Endothelial cell of umbilical vein (primary cell): ENCODE measurements at regions not wholly inside any gene's neighbourhood (a gene's known extent, or its start where the extent isn't known, plus 50 kb on each side); places are given as distances from the start of the nearest gene placed in this dataset.
"Not testable (repeated sequence)": the region's sequence is repeated elsewhere in the genome, so short reads cannot be mapped to it uniquely, and the experiment has no call there.

Experiments
- BruUV-seq: library from RNA; stranded (reverse); fragments of 400-500 nt; replicated peaks from 2 replicates; lab custom pipeline; 2021; lab: Mats Ljungman, UMichigan
- CTCF ChIA-PET: fragments of 300-600, 350-600 bp; sonication (Branson Sonifier 250); formaldehyde crosslinking; loops from one replicate; lab custom pipeline; 2021; ENCODE audit warnings: antibody characterized with exemption, inconsistent platforms; lab: Charles Lee
- POLR2A ChIA-PET: fragments of 300-600, 350-600 bp; sonication (Branson Sonifier 250); formaldehyde crosslinking; loops from one replicate; lab custom pipeline; 2021; ENCODE audit warnings: antibody characterized with exemption, inconsistent platforms; lab: Charles Lee
- DNase-seq: peaks from one replicate; pipeline ENCODE4 v3.0.0-alpha.2; 2011; ENCODE audit warnings: low read depth, low spot score
- FAIRE-seq: peaks from 2 replicates; lab custom pipeline; 2011; peaks lifted over from hg19 to GRCh38; lab: Jason Lieb, UNC
- H2AFZ ChIP-seq: 2 replicates; pipeline ENCODE4 v1.6.0; 2012; ENCODE audit warnings: low read depth, low read length, control low read depth, inconsistent platforms
- H3K27ac ChIP-seq: 2 replicates; pipeline ENCODE4 v1.5.1; 2011; ENCODE audit warnings: low read depth, mild to moderate bottlenecking, control low read depth, low read length, moderate library complexity; ENCODE audit not compliant: insufficient read depth
- H3K27me3 ChIP-seq, 2 experiments: 2 replicates each; pipeline versions ENCODE4 v1.6.0 to v1.6.1; 2011; ENCODE audit warnings: low read length in 2 of 2, mixed read lengths in 1 of 2; ENCODE audit not compliant: control insufficient read depth in 2 of 2, insufficient read depth in 2 of 2
- H3K36me3 ChIP-seq, 2 experiments: 2 replicates in 1 of 2; 3 replicates in 1 of 2; pipeline ENCODE4 v1.5.1; 2011; ENCODE audit warnings: low read length in 2 of 2, mild to moderate bottlenecking in 1 of 2, moderate library complexity in 1 of 2; ENCODE audit not compliant: control insufficient read depth in 2 of 2, insufficient read depth in 2 of 2; ENCODE audit errors: extremely low read depth in 1 of 2
- H3K4me1 ChIP-seq: 3 replicates; pipeline ENCODE4 v1.5.1; 2011; ENCODE audit warnings: mild to moderate bottlenecking, low read length; ENCODE audit not compliant: control insufficient read depth, insufficient read depth; ENCODE audit errors: extremely low read depth
- H3K4me2 ChIP-seq: 2 replicates; pipeline ENCODE4 v1.6.1; 2011; ENCODE audit warnings: low read length, control low read depth, mixed read lengths; ENCODE audit not compliant: insufficient read depth
- H3K4me3 ChIP-seq, 3 experiments: fragments of 200-600 bp in 1 of 3; sonication (generic), shearing (Covaris generic) in 1 of 3; replicated peaks in 1 of 3; 2 replicates each; pipeline ENCODE4 v1.5.1; 2011 to 2016; ENCODE audit warnings: control low read depth in 3 of 3, low read length in 3 of 3, mild to moderate bottlenecking in 2 of 3, inconsistent platforms in 1 of 3, low read depth in 1 of 3, moderate library complexity in 1 of 3; ENCODE audit not compliant: insufficient read depth in 1 of 3
- H3K79me2 ChIP-seq: 2 replicates; pipeline ENCODE4 v1.6.0; 2012; ENCODE audit warnings: low read length, inconsistent platforms; ENCODE audit not compliant: control insufficient read depth, insufficient read depth
- H3K9ac ChIP-seq: replicated peaks from 2 replicates; pipeline ENCODE3; 2011; ENCODE audit warnings: low read length, control low read depth; ENCODE audit not compliant: insufficient read depth; ENCODE audit errors: extremely low read depth
- H3K9me1 ChIP-seq: replicated peaks from 3 replicates; pipeline ENCODE4 v1.6.0; 2011; ENCODE audit warnings: mild to moderate bottlenecking, low read length; ENCODE audit not compliant: control insufficient read depth, insufficient read depth; ENCODE audit errors: extremely low read depth
- H3K9me3 ChIP-seq: replicated peaks from 2 replicates; pipeline ENCODE4 v1.5.1; 2012; ENCODE audit warnings: low read length, inconsistent platforms; ENCODE audit not compliant: control insufficient read depth, insufficient read depth
- H4K20me1 ChIP-seq: replicated peaks from 2 replicates; pipeline ENCODE3; 2011; ENCODE audit warnings: mild to moderate bottlenecking, low read length; ENCODE audit not compliant: control insufficient read depth, insufficient read depth; ENCODE audit errors: extremely low read depth
- GATA2 ChIP-seq: IDR thresholded peaks from 2 replicates; pipeline ENCODE4 v1.7.0; 2011; ENCODE audit warnings: low read depth, mild to moderate bottlenecking, moderate library complexity, mixed read lengths, low read length; ENCODE audit not compliant: insufficient read length, insufficient read depth
- dilution Hi-C: fragments of 300-500 bp; cut with MboI; formaldehyde crosslinking; loops from one replicate; pipeline ENCODE4 v1.15.0; 2019; ENCODE audit warnings: low sequenced_read_pairs; ENCODE audit not compliant: extremely low pct_ligation_motif_present
- intact Hi-C: fragments of 100-400 bp; cut with micrococcal nuclease; formaldehyde crosslinking; loops from one replicate; pipeline ENCODE4 v1.10.0; 2022

DNA sequence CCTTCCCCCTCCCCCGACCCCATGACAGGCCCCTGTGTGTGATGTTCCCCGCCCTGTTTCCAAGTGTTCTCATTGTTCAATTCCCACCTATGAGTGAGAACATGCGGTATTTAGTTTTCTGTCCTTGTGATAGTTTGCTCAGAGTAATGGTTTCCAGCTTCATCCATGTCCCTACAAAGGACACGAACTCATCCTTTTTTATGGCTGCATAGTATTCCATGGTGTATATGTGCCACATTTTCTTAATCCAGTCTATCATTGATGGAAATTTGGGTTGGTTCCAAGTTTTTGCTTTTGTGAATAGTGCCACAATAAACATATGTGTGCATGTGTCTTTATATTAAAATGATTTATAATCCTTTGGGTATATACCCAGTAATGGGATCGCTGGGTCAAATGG is 184.4 kb upstream of the TNFAIP3 start:
- H3K79me2 ChIP-seq, FAIRE-seq, intact Hi-C loops, POLR2A ChIA-PET, DNase-seq, H3K27me3 ChIP-seq, H3K9me1 ChIP-seq, H4K20me1 ChIP-seq, BruUV-seq, H3K4me2 ChIP-seq, H2AFZ ChIP-seq, H3K9me3 ChIP-seq, dilution Hi-C loops, H3K9ac ChIP-seq, H3K36me3 ChIP-seq, H3K4me3 ChIP-seq, CTCF ChIA-PET, H3K27ac ChIP-seq: not testable (repeated sequence)
- H3K4me1 ChIP-seq = peaks cover 13% of the 10 kb centered on the region

DNA sequence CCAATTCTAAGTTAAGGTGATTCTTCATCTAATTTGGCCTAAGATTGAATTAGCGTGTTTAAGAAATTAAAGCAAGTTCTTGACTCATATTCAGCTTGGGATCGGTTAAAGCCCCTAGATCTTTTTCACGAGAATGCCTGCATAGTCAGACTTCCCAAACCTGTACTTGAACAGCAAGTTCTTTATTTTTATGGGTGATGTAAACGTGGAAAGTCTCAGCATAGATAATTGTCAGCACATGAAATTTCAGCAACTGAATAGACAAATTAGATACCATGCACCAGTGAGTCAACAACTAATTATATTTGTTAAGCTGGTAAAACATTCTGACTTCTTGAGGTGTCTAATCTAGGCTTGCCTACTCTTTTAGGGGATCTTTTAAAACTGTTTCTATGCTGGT is 183.1 kb upstream of the TNFAIP3 start:
- Histone ChIP-seq H3K4me3 (no peak overlapping the region), H3K9me1 (no peaks in the 10 kb centered on the region), H4K20me1 (no peaks in the 10 kb centered on the region), H3K9me3 (no peaks in the 10 kb centered on the region), H2AFZ (no peak overlapping the region), H3K36me3 (no peaks in the 10 kb centered on the region), H3K27me3 (no peaks in the 10 kb centered on the region), H3K9ac (no peak overlapping the region), H3K4me2 (no peak overlapping the region), H3K4me1 (peaks cover 13% of the 10 kb centered on the region), H3K27ac (no peak overlapping the region), H3K79me2 (no peaks in the 10 kb centered on the region)
- DNase-seq (no peak), FAIRE-seq (no peak)
- intact Hi-C loops = no loop called here
- ChIA-PET CTCF (no interaction called here), POLR2A (no interaction called here)
- dilution Hi-C loops = no loop called here
- no peak for TF ChIP-seq GATA2
- BruUV-seq = no TSS peak
